Transverse colon (tissue), 4 donors: ENCODE measurements at regions not wholly inside any gene's neighbourhood (a gene's known extent, or its start where the extent isn't known, plus 50 kb on each side); places are given as distances from the start of the nearest gene placed in this dataset.

ENCODE experiments used
- DNase-seq: peaks from one replicate; pipeline ENCODE4 v3.0.0-alpha.2; 2019
- H3K27ac ChIP-seq, 4 donors: fragments of 200-600 bp; sonication (generic); 2 replicates each; pipeline ENCODE4 v1.5.1; 2016 to 2018; ENCODE audit warnings: inconsistent platforms in 4 of 4
- H3K27me3 ChIP-seq: fragments of 200-600 bp; sonication (generic); 2 replicates; pipeline ENCODE4 v1.5.1; 2017; ENCODE audit warnings: inconsistent platforms
- H3K36me3 ChIP-seq, 4 donors: fragments of 200-600 bp; sonication (generic); 2 replicates each; pipeline ENCODE4 v1.5.1; 2017 to 2019; ENCODE audit warnings: inconsistent platforms in 4 of 4
- H3K4me1 ChIP-seq, 4 donors: fragments of 200-600 bp; sonication (generic); 2 replicates each; pipeline ENCODE4 v1.5.1; 2017 to 2020; ENCODE audit warnings: inconsistent platforms in 4 of 4
- H3K4me3 ChIP-seq, 4 donors: fragments of 200-600 bp; sonication (generic); 1 replicate in 1 of 4; 2 replicates in 3 of 4; pipeline versions ENCODE4 v1.5.1 to v1.6.1; 2017 to 2019; ENCODE audit warnings: inconsistent platforms in 4 of 4
- H3K9me3 ChIP-seq, 2 donors: fragments of 200-600 bp; sonication (generic); 2 replicates each; pipeline ENCODE4 v1.5.1; 2017 to 2019; ENCODE audit warnings: inconsistent platforms in 2 of 2
- CTCF ChIP-seq, 5 experiments: fragments of 200-600 bp in 3 of 5; fragments of 450-650 bp in 2 of 5; sonication (generic) in 3 of 5; IDR thresholded peaks; 1 replicate in 2 of 5; 2 replicates in 3 of 5; pipeline ENCODE4 v1.5.1; 2016 to 2017; ENCODE audit warnings: antibody characterized with exemption in 5 of 5, inconsistent platforms in 3 of 5, mild to moderate bottlenecking in 2 of 5, moderate library complexity in 1 of 5
- EP300 ChIP-seq: sonication (generic); formaldehyde crosslinking; IDR thresholded peaks from one replicate; pipeline ENCODE4 v1.6.1; 2017; ENCODE audit warnings: antibody characterized with exemption, low read depth
- POLR2A ChIP-seq: fragments of 450-650 bp; IDR thresholded peaks from one replicate; pipeline ENCODE4 v1.6.1; 2016; ENCODE audit warnings: antibody characterized with exemption, mild to moderate bottlenecking, moderate library complexity
- POLR2AphosphoS5 ChIP-seq, 3 donors: sonication (generic); formaldehyde crosslinking; IDR thresholded peaks; one replicate each; pipeline ENCODE4 v1.6.1; 2016; ENCODE audit warnings: antibody characterized with exemption in 3 of 3
- WGBS, 2 donors: methylation state at CpG; one replicate each; pipeline ENCODE4 v1.1.5; 2018; ENCODE audit warnings: low coverage in 1 of 2; 5-methylcytosine and 5-hydroxymethylcytosine counted together
- in situ Hi-C, 4 donors: fragments of 200-750 bp; cut with MboI; loops; one replicate each; pipeline versions ENCODE4 v1.15.0 to v1.15.1; 2017; ENCODE audit warnings: low sequenced_read_pairs in 3 of 4, low pct_ligation_motif_present in 1 of 4, low pct_unique_long_range_greater_than_20kb in 1 of 4
- intact Hi-C: fragments of 100-400 bp; cut with DNase I; formaldehyde crosslinking; loops from one replicate; pipeline ENCODE4 v1.15.1; 2023; ENCODE audit warnings: low total_unique reads

- no peak overlapping the region for H3K4me3 ChIP-seq
- intact Hi-C loops (no loop called here), in situ Hi-C loops (no loop called here)
- H3K36me3 ChIP-seq, result no peaks in the 10 kb centered on the region
- no peak for TF ChIP-seq POLR2A
- no peak for TF ChIP-seq EP300
- no peak for TF ChIP-seq CTCF (IDR thresholded peaks at IDR 0.05)
- no peak for TF ChIP-seq POLR2AphosphoS5 (IDR thresholded peaks at IDR 0.05)
- no peak for DNase-seq
- no peaks in the 10 kb centered on the region for H3K4me1 ChIP-seq
- no peak overlapping the region for H3K27ac ChIP-seq
- H3K27me3 ChIP-seq, result no peaks in the 10 kb centered on the region
- 72% methylated on average over 4 of the region's 4 CpGs; no CpG with 5 or more reads in 1 of the 2 donors for WGBS, 2 donors
- no peaks in the 10 kb centered on the region for H3K9me3 ChIP-seq
These were observed 292.5 kb downstream of the NUP35 start for GRCh38 chr2:183416753-183417152.

GRCh38 chr2:183426825-183427224 is 302.6 kb downstream of the NUP35 start:
- TF ChIP-seq EP300, result no peak
- no peak for TF ChIP-seq CTCF (IDR thresholded peaks at IDR 0.05)
- TF ChIP-seq POLR2A, result no peak
- TF ChIP-seq POLR2AphosphoS5 (IDR thresholded peaks at IDR 0.05), result no peak
- intact Hi-C loops, result no loop called here
- WGBS, 2 donors, result 84 to 90% methylated on average over 3 of the region's 3 CpGs

GRCh38 chr2:183427558-183427957 is 303.3 kb downstream of the NUP35 start:
- H3K9me3 ChIP-seq, result no peaks in the 10 kb centered on the region
- H3K4me3 ChIP-seq, result no peak overlapping the region
- intact Hi-C loops, result no loop called here
- in situ Hi-C loops, result no loop called here
- no peak for DNase-seq
- WGBS, 2 donors, result 85 to 86% methylated on average over 3 of the region's 3 CpGs
- H3K4me1 ChIP-seq, result no peaks in the 10 kb centered on the region
- H3K27me3 ChIP-seq, result no peaks in the 10 kb centered on the region
- no peaks in the 10 kb centered on the region for H3K36me3 ChIP-seq
- TF ChIP-seq CTCF (IDR thresholded peaks at IDR 0.05) (no peak), POLR2AphosphoS5 (IDR thresholded peaks at IDR 0.05) (no peak), POLR2A (no peak), EP300 (no peak)
- no peak overlapping the region for H3K27ac ChIP-seq

More at GRCh38 chr2:183426825-183427224, 302.6 kb downstream of the NUP35 start:
- Histone ChIP-seq H3K27me3 (no peaks in the 10 kb centered on the region), H3K4me3 (no peak overlapping the region), H3K36me3 (no peaks in the 10 kb centered on the region), H3K4me1 (no peaks in the 10 kb centered on the region), H3K27ac (no peak overlapping the region), H3K9me3 (no peaks in the 10 kb centered on the region)
- DNase-seq, result no peak
- in situ Hi-C loops, result no loop called here

GRCh38 chr2:183428881-183429280 is 304.6 kb downstream of the NUP35 start:
- no peaks in the 10 kb centered on the region for H3K27me3 ChIP-seq
- H3K36me3 ChIP-seq, result no peaks in the 10 kb centered on the region
- H3K27ac ChIP-seq, result no peak overlapping the region
- H3K4me3 ChIP-seq, result no peak overlapping the region
- H3K4me1 ChIP-seq, result no peaks in the 10 kb centered on the region
- in situ Hi-C loops, result no loop called here
- DNase-seq, result no peak
- TF ChIP-seq EP300 (no peak), CTCF (IDR thresholded peaks at IDR 0.05) (no peak), POLR2A (no peak)
- intact Hi-C loops, result no loop called here
- no peaks in the 10 kb centered on the region for H3K9me3 ChIP-seq
